Stimulated activated naive B cell treated with anti-CD40 and anti-IgM and Interleukin-4, amounts not matched to agents 10 μg/mL and 1 μg/mL and 100 μg/mL, for 72 hours (primary cell): ENCODE measurements at regions not wholly inside any gene's neighbourhood (a gene's known extent, or its start where the extent isn't known, plus 50 kb on each side); places are given as distances from the start of the nearest gene placed in this dataset.

Experiments used
- ATAC-seq, 2 donors: fragments of 150-1000 bp; cut with Tn5 transposase; replicated peaks; 2 replicates each; pipeline ENCODE4 v1.10.0; 2021; ENCODE audit warnings: moderate library complexity in 1 of 2
- DNase-seq: peaks from one replicate; pipeline ENCODE4 v3.0.0; 2021
- H3K27ac Mint-ChIP-seq: one replicate; pipeline ENCODE4 v1.8.0; 2022; ENCODE audit warnings: mild to moderate bottlenecking, mixed read lengths
- H3K27me3 Mint-ChIP-seq, 2 donors: one replicate each; pipeline ENCODE4 v1.8.0; 2022; ENCODE audit warnings: mixed read lengths in 2 of 2
- H3K36me3 Mint-ChIP-seq, 2 donors: one replicate each; pipeline ENCODE4 v1.8.0; 2022; ENCODE audit warnings: mixed read lengths in 2 of 2, mild to moderate bottlenecking in 1 of 2
- H3K4me1 Mint-ChIP-seq, 2 donors: one replicate each; pipeline ENCODE4 v1.8.0; 2022; ENCODE audit warnings: mixed read lengths in 2 of 2, mild to moderate bottlenecking in 1 of 2
- H3K4me3 Mint-ChIP-seq, 2 donors: one replicate each; pipeline ENCODE4 v1.8.0; 2022; ENCODE audit warnings: mild to moderate bottlenecking in 2 of 2, mixed read lengths in 2 of 2, moderate library complexity in 1 of 2
- H3K9me3 Mint-ChIP-seq, 2 donors: one replicate each; pipeline ENCODE4 v1.8.0; 2022; ENCODE audit warnings: mixed read lengths in 2 of 2, mild to moderate bottlenecking in 1 of 2

DNA sequence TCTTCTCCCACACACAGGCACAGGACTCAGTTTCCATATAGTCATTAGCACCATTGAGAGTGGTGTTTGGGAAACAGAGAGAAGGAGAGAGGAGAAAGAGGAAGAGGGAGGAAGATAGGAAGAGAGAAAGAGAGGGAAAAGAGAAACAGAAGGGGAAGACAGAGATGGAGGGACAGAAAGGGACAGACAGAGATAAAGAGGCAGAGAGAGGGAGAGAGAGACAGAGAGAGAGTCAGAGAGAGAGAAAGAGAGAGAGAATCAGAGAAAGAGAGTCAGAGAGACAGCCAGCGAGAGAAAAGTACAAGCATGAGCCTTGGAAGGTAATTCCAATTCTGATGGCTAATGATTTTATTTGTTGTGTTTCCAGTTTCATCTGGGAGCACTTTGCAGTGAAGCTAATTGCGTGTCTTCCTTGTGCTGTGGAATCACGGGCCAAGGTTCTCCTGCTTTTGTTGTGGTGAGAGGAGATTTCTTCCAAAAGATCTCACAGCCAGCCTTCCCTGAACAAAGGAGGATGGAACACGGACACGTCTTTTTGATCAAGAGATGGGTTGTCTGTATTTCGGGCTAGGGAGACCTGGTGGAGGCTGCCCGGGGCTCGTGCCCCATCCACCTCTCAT is 153.6 kb upstream of the TWIST2 start:
- Mint-ChIP-seq H3K4me1 (no peaks in the 10 kb centered on the region), H3K4me3 (no peak overlapping the region), H3K27ac (no peak overlapping the region), H3K36me3 (no peaks in the 10 kb centered on the region), H3K9me3 (no peaks in the 10 kb centered on the region), H3K27me3 (peaks cover 0 to 5% of the 10 kb centered on the region in 2 donors)
- ATAC-seq: no peak
- DNase-seq: no peak

DNA sequence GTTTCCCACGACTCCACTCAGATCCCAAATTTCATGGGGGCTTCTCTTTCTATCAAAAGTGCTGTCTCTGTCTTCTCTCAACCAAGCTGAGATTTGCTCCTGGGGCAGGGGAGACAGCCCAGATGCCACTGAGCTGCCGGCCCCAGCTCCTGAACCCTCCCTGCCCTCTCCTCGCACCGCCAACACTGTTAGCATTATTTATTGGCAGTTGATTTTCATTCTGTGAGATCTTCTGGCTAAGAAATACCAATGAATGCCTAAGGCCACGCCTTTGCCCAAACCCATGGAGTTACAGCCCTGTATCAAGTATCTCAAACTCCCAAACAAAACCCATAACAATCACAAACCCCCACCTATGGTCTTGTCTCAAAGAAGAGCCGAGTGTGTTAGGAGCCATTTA is 153.0 kb upstream of the TWIST2 start:
- Mint-ChIP-seq H3K27me3 (peaks cover 0 to 4% of the 10 kb centered on the region in 2 donors), H3K4me3 (no peak overlapping the region), H3K36me3 (no peaks in the 10 kb centered on the region), H3K4me1 (no peaks in the 10 kb centered on the region), H3K9me3 (no peaks in the 10 kb centered on the region), H3K27ac (no peak overlapping the region)
- no peak for ATAC-seq
- no peak for DNase-seq

DNA sequence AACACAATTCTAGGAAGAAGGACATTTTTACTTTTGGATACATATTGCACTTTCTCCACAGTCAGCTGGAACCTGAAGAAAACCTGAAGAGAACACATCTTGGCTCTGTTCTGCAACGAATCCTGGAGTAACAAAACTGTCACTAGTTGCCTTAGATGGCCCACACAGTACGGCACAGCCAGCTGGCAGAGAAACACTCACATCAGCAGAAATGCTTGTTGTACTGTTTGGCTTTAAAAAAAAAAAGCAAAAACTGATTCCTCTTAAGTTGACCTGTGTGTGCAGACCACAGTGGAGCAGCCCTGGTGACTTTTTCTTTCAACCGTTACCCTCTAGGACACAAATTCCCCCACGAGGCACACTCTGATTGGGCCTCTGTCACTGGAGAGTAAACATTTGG is 152.3 kb upstream of the TWIST2 start:
- no peaks in the 10 kb centered on the region for H3K4me1 Mint-ChIP-seq
- no peak overlapping the region for H3K4me3 Mint-ChIP-seq
- no peak overlapping the region for H3K27ac Mint-ChIP-seq
- no peaks in the 10 kb centered on the region for H3K9me3 Mint-ChIP-seq
- H3K27me3 Mint-ChIP-seq: no peaks in the 10 kb centered on the region
- no peaks in the 10 kb centered on the region for H3K36me3 Mint-ChIP-seq
- ATAC-seq (no peak), DNase-seq (no peak)

DNA sequence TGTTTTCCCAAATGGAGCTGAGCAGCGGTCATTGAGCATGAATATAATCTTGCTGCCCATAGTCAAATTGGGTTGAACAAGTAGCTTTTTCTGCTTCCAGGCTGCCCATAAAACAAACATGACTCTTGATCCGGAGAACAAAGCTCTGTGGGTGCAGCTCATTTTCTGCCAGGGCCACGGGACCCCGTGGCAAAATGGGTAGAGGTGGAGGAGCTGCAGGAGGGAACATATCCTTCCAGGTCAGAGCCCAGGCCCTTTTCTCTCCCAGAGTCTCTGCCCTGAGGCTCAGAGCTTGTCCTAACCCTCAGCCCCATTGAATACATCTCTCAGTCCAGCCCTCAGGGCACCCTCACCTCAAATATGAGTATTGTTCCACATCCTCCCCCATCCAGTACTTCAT is 151.6 kb upstream of the TWIST2 start:
- Mint-ChIP-seq H3K9me3 (no peaks in the 10 kb centered on the region), H3K4me1 (no peaks in the 10 kb centered on the region), H3K4me3 (no peak overlapping the region), H3K36me3 (no peaks in the 10 kb centered on the region), H3K27ac (no peak overlapping the region), H3K27me3 (no peaks in the 10 kb centered on the region)
- DNase-seq (no peak), ATAC-seq (no peak)

DNA sequence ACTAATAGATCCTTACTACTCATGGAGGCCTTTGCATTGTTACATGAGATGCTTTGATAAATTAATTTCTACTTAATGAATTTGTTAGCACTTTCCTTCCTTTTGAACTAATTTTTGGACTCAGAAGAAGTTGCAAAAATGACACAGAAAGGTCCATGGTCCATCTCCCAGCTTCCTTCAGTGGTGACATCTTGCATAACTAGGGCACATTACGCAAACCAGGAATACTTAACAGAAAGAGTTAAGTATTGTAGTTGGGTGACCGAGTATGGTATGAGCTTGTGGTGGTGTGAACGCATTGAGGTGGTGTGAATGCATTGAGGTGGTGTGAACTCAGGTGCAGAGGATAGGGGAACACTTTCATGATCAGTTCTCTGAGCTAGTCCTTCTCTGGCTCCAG is 151.1 kb upstream of the TWIST2 start:
- H3K9me3 Mint-ChIP-seq: no peaks in the 10 kb centered on the region
- no peaks in the 10 kb centered on the region for H3K4me1 Mint-ChIP-seq
- no peak for ATAC-seq
- no peak for DNase-seq
- H3K4me3 Mint-ChIP-seq: no peak overlapping the region
- H3K27me3 Mint-ChIP-seq: peaks cover 0 to 4% of the 10 kb centered on the region in 2 donors
- H3K36me3 Mint-ChIP-seq: no peaks in the 10 kb centered on the region
- no peak overlapping the region for H3K27ac Mint-ChIP-seq

DNA sequence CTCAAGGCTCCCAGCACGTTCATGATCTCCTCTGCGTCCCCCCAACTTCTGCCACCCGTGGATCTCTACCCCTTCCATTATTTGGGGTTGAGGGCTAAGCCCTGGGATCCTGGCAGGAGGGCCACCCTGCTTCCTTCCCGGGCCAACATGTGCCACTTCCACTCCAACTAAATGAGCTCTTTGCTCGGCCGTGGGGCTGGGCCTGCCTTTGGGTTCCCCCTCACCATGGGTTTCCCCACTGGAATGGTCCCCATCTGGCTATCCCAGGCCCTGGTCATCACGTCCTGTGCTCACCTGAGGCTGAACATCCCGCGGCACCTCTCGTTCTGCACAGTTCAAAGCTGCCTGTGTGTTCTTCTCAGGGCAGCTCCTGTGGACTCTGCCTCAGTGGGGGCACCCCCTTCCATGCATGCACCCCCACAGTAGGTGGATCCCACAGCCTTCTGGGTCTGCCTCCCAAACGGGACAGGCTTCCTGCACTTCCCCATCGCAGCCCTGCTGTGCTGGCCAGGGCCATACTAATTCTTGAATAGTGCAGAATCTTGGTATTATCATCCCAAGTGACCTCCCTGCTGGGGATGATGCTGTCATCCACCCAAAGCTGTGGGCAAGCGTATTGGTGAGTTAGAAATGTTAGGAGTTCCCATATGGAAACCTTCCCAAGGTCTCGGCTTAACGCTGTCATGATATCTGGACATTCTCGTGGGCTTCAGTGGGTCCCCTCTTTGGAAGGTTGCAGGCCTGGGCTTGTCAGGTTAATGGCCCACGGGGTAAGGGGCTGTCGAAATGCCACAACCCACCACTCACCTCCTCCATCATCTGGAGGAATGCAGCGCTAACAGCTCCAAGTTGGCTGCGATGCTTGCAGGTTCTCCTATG is 150.5 kb upstream of the TWIST2 start:
- no peak overlapping the region for H3K4me3 Mint-ChIP-seq
- no peak for ATAC-seq
- H3K27ac Mint-ChIP-seq: no peak overlapping the region
- H3K36me3 Mint-ChIP-seq: no peaks in the 10 kb centered on the region
- DNase-seq: no peak
- no peaks in the 10 kb centered on the region for H3K9me3 Mint-ChIP-seq
- H3K4me1 Mint-ChIP-seq: no peaks in the 10 kb centered on the region
- H3K27me3 Mint-ChIP-seq: peaks cover 0 to 4% of the 10 kb centered on the region in 2 donors

DNA sequence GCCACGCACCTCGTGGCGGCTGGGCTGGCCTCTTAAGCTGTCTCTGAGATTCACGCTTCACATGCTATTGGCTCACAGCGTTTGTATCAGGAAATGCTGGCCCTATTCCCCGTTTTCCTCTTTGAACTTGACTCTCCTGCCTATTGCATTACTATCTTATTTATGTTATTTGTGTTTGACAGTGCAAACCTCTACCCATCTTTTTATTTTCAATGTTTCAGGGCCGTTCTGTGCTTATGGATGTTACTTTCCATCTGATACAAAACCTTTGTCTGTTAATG is 149.9 kb upstream of the TWIST2 start:
- Mint-ChIP-seq H3K9me3 (no peaks in the 10 kb centered on the region), H3K4me3 (no peak overlapping the region), H3K27me3 (peaks cover 0 to 4% of the 10 kb centered on the region in 2 donors), H3K4me1 (no peaks in the 10 kb centered on the region), H3K27ac (no peak overlapping the region), H3K36me3 (no peaks in the 10 kb centered on the region)
- ATAC-seq: no peak
- no peak for DNase-seq

DNA sequence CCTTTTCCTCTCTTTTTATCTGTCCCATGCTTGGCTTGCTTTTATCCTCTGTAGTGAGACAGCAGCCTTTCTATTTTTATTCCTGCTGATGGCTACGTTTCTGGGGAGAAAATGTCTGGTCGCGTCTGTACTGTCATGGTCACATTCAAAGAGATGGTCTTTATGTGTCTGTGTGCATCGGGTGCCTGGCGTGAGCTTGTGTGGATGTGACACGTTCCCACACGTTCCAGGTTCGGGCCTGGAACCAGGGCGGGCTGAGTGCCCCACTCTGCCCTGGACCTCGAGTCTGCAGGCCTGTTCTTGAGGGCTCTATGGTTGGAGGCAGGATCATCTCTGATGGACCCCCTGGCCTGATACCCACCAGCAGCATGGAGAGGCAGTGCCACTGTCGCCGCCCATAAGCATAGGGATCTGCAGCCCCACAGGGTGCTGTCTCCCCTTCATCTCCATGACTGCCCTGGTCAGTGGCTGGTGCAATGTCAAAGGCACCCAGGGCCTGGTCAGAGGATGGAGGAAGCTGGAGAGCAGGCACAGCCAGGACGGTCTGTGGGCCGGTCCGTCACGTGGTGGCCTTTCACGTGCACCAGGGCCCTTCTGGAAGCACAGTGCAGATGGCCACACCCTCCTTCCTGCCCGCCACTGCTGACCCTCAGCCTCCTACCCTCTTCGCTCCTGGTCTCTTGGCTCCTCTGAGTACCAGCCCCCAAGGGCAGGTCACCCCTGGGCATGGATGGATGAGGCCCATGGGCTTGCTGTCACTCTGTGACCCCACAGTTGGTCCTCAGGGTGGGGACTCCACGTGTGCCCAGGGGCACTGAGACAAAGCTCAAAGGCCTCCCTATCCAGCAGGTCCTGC is 149.2 kb upstream of the TWIST2 start:
- no peaks in the 10 kb centered on the region for H3K9me3 Mint-ChIP-seq
- no peak overlapping the region for H3K4me3 Mint-ChIP-seq
- no peak for ATAC-seq
- no peaks in the 10 kb centered on the region for H3K4me1 Mint-ChIP-seq
- H3K27me3 Mint-ChIP-seq: peaks cover 0 to 4% of the 10 kb centered on the region in 2 donors
- DNase-seq: no peak
- H3K27ac Mint-ChIP-seq: no peak overlapping the region
- no peaks in the 10 kb centered on the region for H3K36me3 Mint-ChIP-seq

DNA sequence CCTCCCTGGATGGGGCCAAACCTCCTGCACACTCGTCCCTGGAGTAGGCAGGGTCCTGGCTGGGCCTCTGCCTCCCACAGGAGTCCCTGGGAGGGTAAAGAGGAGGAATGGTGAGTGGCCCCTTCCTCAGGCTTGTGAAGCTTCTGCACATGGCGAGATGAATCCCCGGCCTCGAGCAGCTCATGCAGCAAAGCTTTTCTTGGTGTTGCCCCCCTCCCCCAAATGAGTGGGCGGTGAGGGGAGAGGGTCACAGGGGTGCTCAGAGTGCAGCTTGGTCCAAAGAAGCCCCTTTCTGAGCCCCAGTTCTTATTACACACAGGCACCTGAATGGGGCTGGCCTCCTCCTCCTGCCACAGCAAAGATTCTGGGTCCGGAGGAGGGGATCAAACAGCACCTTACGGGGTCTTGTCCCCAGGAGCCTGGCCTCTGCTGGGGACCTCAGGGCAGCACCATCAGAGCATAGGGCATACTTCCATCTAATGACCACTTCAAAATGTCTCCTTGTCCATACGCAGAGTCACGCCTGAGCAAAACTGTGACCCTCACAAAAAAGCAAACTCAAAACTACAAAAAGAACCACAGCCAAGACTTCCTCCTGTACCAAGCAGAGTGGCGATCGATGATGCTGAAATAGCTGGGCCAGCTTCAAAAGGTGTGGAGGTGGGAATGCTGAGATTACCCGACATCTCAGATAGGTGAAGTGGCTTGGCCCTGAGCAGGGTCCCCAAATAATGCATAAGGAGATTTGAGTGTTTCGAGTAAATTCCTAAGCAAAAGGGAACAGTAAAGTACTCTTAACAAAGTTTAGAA is 148.4 kb upstream of the TWIST2 start:
- DNase-seq: no peak
- H3K4me1 Mint-ChIP-seq: no peaks in the 10 kb centered on the region
- no peak for ATAC-seq
- no peak overlapping the region for H3K4me3 Mint-ChIP-seq
- peaks cover 0 to 4% of the 10 kb centered on the region in 2 donors for H3K27me3 Mint-ChIP-seq
- H3K9me3 Mint-ChIP-seq: no peaks in the 10 kb centered on the region
- H3K27ac Mint-ChIP-seq: no peak overlapping the region
- H3K36me3 Mint-ChIP-seq: no peaks in the 10 kb centered on the region

DNA sequence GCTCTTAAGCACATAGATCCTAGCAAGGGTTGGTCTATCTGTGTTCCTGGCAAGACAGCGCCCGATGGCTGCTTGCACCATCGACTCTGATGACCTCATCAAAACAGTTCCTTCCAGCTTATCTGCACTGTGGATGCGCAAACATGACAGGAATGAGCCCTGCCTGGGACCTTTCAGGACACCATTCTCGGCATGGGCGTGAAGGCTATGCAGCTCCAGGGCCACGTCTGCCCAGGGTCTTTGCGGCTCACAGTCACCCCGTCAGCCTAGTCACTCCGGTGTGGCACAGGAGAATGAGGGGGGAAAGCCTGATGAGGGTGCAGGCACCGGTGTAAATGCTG is 147.8 kb upstream of the TWIST2 start:
- Mint-ChIP-seq H3K9me3 (no peaks in the 10 kb centered on the region), H3K27ac (no peak overlapping the region), H3K27me3 (peaks cover 4 to 5% of the 10 kb centered on the region in 2 donors), H3K4me3 (no peak overlapping the region), H3K36me3 (no peaks in the 10 kb centered on the region), H3K4me1 (no peaks in the 10 kb centered on the region)
- DNase-seq: no peak
- ATAC-seq: no peak

DNA sequence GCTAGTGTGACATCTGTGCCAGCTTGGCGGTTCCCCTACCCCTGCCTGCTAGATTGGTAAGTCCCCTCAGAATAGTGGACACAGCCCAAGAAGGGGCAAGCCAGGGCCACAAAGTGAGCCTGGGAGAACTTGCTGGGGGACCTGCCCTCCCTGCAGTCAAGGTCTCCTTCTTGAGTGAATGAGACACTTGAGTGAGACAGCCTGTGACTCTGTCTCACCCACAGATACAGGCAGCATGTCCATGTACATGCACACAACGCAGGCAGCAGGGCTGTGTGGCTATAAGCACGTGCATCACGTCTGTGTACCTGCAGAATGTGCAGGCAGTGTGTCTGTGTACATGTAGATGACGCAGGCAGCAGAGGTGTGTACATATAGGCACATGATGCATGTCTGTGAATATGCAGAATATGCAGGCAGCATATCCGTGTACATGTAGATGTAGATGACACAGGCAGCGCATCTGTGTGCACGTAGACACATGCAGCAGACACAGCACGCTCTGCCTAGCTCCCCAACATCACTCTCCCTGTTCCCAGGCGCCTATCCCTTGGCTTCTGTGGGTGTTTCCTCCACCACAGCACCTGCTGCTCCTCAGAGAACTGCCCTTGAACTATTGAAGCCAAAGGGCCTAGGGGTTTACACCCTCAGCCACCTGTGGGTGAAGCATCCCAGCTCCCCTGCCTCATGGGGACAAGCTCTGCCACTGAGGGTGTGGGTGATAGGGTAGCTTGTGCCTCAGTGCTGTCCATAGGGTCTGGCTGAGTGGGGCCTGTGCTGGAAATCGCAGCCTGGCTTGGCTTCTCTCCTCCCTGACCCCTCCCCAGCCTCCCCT is 147.2 kb upstream of the TWIST2 start:
- DNase-seq: no peak
- Mint-ChIP-seq H3K9me3 (no peaks in the 10 kb centered on the region), H3K36me3 (no peaks in the 10 kb centered on the region), H3K27me3 (peaks cover 4 to 5% of the 10 kb centered on the region in 2 donors), H3K27ac (no peak overlapping the region), H3K4me3 (no peak overlapping the region), H3K4me1 (no peaks in the 10 kb centered on the region)
- ATAC-seq: no peak

DNA sequence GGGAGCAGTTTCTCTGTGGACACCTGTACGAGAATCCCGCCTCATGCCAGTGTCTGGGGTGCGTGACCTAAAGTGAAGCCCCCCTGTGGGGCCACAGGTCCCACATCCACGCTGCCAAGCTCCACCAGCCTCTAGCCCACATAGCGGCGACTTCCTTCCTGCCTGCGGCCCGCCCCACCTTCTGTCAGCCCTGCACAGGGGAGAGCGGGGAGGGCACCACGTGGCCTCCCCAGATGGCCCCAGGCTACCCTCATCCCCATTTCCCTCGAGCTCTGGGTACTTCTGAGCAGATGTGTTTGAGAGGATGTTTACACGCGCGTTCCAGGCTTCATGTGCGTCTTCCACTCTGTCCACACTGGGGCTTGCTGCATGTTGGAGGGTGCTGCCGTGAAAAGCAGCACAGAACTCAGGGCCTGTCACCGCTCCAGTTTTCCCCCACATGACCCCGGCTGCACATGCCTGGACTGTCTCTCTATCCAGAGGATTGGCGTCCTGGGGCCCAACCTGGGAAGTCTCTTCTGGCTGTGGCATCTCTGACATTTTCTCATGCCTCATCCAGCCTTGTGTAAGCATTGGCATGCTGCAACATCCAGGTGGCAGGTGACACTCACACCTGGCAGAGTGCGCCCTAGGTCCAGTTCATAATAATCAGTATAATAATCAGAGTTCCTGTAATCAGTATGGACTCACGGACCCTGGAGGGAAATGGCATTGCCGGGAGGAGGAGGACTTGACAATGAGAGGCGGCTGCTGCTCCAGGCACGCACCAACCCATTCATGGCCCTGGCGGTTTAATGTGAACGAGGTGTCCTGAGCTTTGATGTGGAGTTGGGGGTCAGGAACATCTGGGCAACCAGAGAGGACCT is 146.3 kb upstream of the TWIST2 start:
- Mint-ChIP-seq H3K36me3 (no peaks in the 10 kb centered on the region), H3K4me1 (no peaks in the 10 kb centered on the region)
- ATAC-seq: no peak

More for the DNA sequence above, 146.3 kb upstream of the TWIST2 start:
- H3K27ac Mint-ChIP-seq: no peak overlapping the region
- no peak for DNase-seq
- peaks cover 4 to 5% of the 10 kb centered on the region in 2 donors for H3K27me3 Mint-ChIP-seq
- no peak overlapping the region for H3K4me3 Mint-ChIP-seq
- no peaks in the 10 kb centered on the region for H3K9me3 Mint-ChIP-seq
